Activated T-cell treated with anti-CD3 and anti-CD28 coated beads for 1 hour (primary cell): ENCODE measurements at regions not wholly inside any gene's neighbourhood (a gene's known extent, or its start where the extent isn't known, plus 50 kb on each side); places are given as distances from the start of the nearest gene placed in this dataset.
"Not testable (repeated sequence)": the region's sequence is repeated elsewhere in the genome, so short reads cannot be mapped to it uniquely, and the experiment has no call there.

ENCODE experiments used
- DNase-seq: peaks from one replicate; pipeline ENCODE4 v3.0.0-alpha.2; 2020; ENCODE audit warnings: low read depth

GRCh38 chr22:49349181-49349835 is 478.4 kb downstream of the BRD1 start:
- no peak for DNase-seq

GRCh38 chr22:49348631-49349030 is 479.0 kb downstream of the BRD1 start:
- no peak for DNase-seq

- DNase-seq: no peak
Measured at GRCh38 chr22:49347376-49347775, 480.3 kb downstream of the BRD1 start.

GRCh38 chr22:49345896-49346295 is 481.8 kb downstream of the BRD1 start:
- no peak for DNase-seq

GRCh38 chr22:49344656-49345055 is 483.0 kb downstream of the BRD1 start:
- DNase-seq: no peak

GRCh38 chr22:49344161-49344560 is 483.5 kb downstream of the BRD1 start:
- no peak for DNase-seq

- no peak for DNase-seq
Measured at GRCh38 chr22:49340406-49340805, 487.3 kb downstream of the BRD1 start.

- not testable (repeated sequence) for DNase-seq
Measured at GRCh38 chr22:49336483-49336882, 491.2 kb downstream of the BRD1 start.

- DNase-seq: no peak
Measured at GRCh38 chr22:49334976-49335375, 492.7 kb downstream of the BRD1 start.

- DNase-seq: no peak
Measured at GRCh38 chr22:49334449-49334789, 493.3 kb downstream of the BRD1 start.

- DNase-seq: no peak
Measured at GRCh38 chr22:49333206-49333605, 494.5 kb downstream of the BRD1 start.

- DNase-seq: no peak
Measured at GRCh38 chr22:49332691-49333090, 495.0 kb downstream of the BRD1 start.

- no peak for DNase-seq
Measured at GRCh38 chr22:49331878-49332277, 495.8 kb downstream of the BRD1 start.

- DNase-seq: no peak
Measured at GRCh38 chr22:49331223-49331815, 496.4 kb downstream of the BRD1 start.

- DNase-seq: no peak
Measured at GRCh38 chr22:49330421-49331222, 497.1 kb downstream of the BRD1 start.

- DNase-seq: no peak
Measured at GRCh38 chr22:49329636-49330035, 498.0 kb downstream of the BRD1 start.

GRCh38 chr22:49328630-49329405 is 498.9 kb downstream of the BRD1 start:
- DNase-seq: no peak

GRCh38 chr22:49328118-49328475 is 499.6 kb downstream of the BRD1 start:
- DNase-seq: no peak

GRCh38 chr22:49327411-49328117 is 500.1 kb downstream of the BRD1 start:
- DNase-seq: no peak

- no peak for DNase-seq
Measured at GRCh38 chr22:49326558-49326957, 501.1 kb downstream of the BRD1 start.

GRCh38 chr22:49325531-49326395 is 501.9 kb downstream of the BRD1 start:
- no peak for DNase-seq
